H1 (cell line): ENCODE measurements at regions not wholly inside any gene's neighbourhood (a gene's known extent, or its start where the extent isn't known, plus 50 kb on each side); places are given as distances from the start of the nearest gene placed in this dataset.

Source experiments
- CHD2 ChIP-seq: IDR thresholded peaks from 2 replicates; pipeline ENCODE4 v1.6.1; 2012; ENCODE audit warnings: low read length, improper control_type of control experiment
- FOSL1 ChIP-seq: IDR thresholded peaks from 2 replicates; pipeline ENCODE4 v1.6.1; 2011; ENCODE audit warnings: mild to moderate bottlenecking, low read depth, low read length, moderate library complexity; ENCODE audit not compliant: insufficient read depth
- GABPA ChIP-seq: IDR thresholded peaks from 2 replicates; pipeline ENCODE4 v1.6.1; 2011; ENCODE audit warnings: mild to moderate bottlenecking, low read length, moderate library complexity, borderline replicate concordance; ENCODE audit not compliant: insufficient read depth
- HDAC2 ChIP-seq, 2 experiments: fragments of 300-600 bp in 1 of 2; sonication (generic) in 1 of 2; IDR thresholded peaks; 2 replicates each; pipeline ENCODE4 v1.6.1; 2011 to 2012; ENCODE audit warnings: low read depth in 2 of 2, low read length in 2 of 2, mild to moderate bottlenecking in 2 of 2, moderate library complexity in 2 of 2, borderline replicate concordance in 1 of 2, inconsistent platforms in 1 of 2
- KDM1A ChIP-seq: fragments of 200-600, 300-600 bp; sonication (generic); IDR thresholded peaks from 2 replicates; pipeline ENCODE4 v1.7.1; 2016; ENCODE audit warnings: mild to moderate bottlenecking, low read length, borderline replicate concordance
- MAX ChIP-seq: IDR thresholded peaks from 2 replicates; pipeline ENCODE4 v1.6.1; 2012; ENCODE audit warnings: inconsistent platforms
- NANOG ChIP-seq: IDR thresholded peaks from 2 replicates; pipeline ENCODE4 v1.6.1; 2011; ENCODE audit warnings: low read length, low read depth, mild to moderate bottlenecking, inconsistent platforms; ENCODE audit not compliant: insufficient read depth, poor library complexity, severe bottlenecking
- RNF2 ChIP-seq: fragments of 200-900, 300-1000 bp; sonication (generic); IDR thresholded peaks from 2 replicates; pipeline ENCODE4 v1.7.1; 2016; ENCODE audit warnings: borderline replicate concordance, low read depth, mild to moderate bottlenecking, antibody characterized with exemption, low read length; ENCODE audit not compliant: poor library complexity, severe bottlenecking; ENCODE audit errors: missing control alignments
- SAP30 ChIP-seq: fragments of 300-600 bp; sonication (generic); IDR thresholded peaks from 2 replicates; pipeline ENCODE4 v1.7.1; 2012; ENCODE audit warnings: low read length, moderate library complexity, mild to moderate bottlenecking, inconsistent platforms; ENCODE audit not compliant: insufficient read depth, insufficient replicate concordance
- SIN3A ChIP-seq, 2 experiments: IDR thresholded peaks in 1 of 2; conservative IDR thresholded peaks in 1 of 2; 2 replicates each; pipeline ENCODE4 v1.6.1; 2011 to 2012; ENCODE audit warnings: low read length in 2 of 2, improper control_type of control experiment in 1 of 2, low read depth in 1 of 2, mild to moderate bottlenecking in 1 of 2
- SP1 ChIP-seq: IDR thresholded peaks from 2 replicates; pipeline ENCODE4 v1.6.1; 2011; ENCODE audit warnings: low read depth, low read length
- SRF ChIP-seq: IDR thresholded peaks from 2 replicates; pipeline ENCODE4 v1.6.1; 2011; ENCODE audit warnings: mild to moderate bottlenecking, low read depth, low read length, moderate library complexity
- TBP ChIP-seq: IDR thresholded peaks from 2 replicates; pipeline ENCODE4 v1.6.1; 2011; ENCODE audit warnings: low read depth, low read length, improper control_type of control experiment
- TCF12 ChIP-seq: IDR thresholded peaks from 2 replicates; pipeline ENCODE4 v1.6.1; 2011; ENCODE audit warnings: low read depth, mild to moderate bottlenecking, low read length
- TEAD4 ChIP-seq: IDR thresholded peaks from 2 replicates; pipeline ENCODE4 v1.6.1; 2012; ENCODE audit warnings: low read depth, low read length, inconsistent platforms, mixed read lengths

DNA sequence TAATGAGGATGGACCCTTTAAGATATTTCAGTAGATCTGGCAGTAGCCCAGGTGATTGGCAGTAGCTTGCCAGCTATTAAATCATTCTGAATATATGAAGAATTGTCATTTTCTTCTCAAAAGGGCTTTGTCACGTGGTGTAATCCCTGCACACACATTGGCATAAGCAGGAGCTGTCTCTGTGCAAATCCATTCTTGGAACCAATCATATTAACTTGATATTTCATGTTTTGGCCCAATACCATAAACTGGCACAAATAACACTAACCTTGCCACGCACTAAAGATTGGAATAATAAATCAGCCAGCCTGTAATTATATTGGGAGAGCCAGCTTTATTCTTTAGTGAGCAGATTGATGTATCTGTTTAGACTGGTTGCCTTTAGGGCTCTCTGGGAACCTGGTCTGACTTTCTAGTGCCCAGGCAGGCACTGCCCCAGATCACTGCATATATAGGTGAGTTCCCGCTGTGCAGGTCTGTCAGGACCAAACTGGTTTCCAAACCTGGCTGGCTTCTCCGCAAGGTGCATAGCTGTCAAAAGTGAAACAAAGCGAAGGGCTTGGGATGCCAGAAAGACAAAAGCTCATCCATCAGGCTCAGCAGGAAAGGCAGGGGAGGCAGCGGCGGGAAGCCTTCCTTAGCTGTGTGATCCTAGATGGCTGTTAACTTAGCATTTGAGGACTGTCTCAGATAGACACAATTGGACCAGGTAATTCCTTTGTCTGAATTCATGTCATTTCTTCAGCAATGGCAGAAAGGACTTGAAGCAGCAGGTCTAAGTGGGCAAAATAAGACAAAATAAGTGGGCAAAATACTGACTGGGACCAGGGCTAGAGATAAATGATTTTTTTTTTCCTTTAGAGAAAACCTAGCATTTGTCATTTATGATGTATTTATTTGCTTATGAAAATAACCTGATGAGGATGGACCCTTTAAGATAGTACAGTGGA, 128.8 kb upstream of the DYRK2 start (continued):
- TF ChIP-seq HDAC2 (IDR thresholded peaks at IDR 0.05; ENCODE audit: borderline replicate concordance in 1 of 2, low read depth in 2 of 2, low read length in 2 of 2), result peak; percentile 67 to 98; a peak in 3 of 4 replicates
- peak; percentile 28; the same call in 1 of the 2 replicates for TF ChIP-seq SRF
- TF ChIP-seq FOSL1, result no peak
- TF ChIP-seq TCF12, result peak; percentile 90; the same call in 1 of the 2 replicates
- no peak for TF ChIP-seq RNF2
- TF ChIP-seq SAP30, result peak; percentile 63
- no peak for TF ChIP-seq GABPA
- peak; percentile 100 for TF ChIP-seq NANOG
- TF ChIP-seq CHD2, result peak; percentile 61
- peak; percentile 40; the same call in 1 of the 2 replicates for TF ChIP-seq KDM1A
- peak; percentile 57 for TF ChIP-seq MAX
- TF ChIP-seq SP1, result peak; percentile 80
- no peak for TF ChIP-seq TBP
- TF ChIP-seq SIN3A (conservative IDR thresholded peaks at IDR 0.05 in 1 of 2, IDR thresholded peaks at IDR 0.05 in 1 of 2; ENCODE audit: low read depth in 1 of 2, low read length in 2 of 2), result peak; percentile 91 to 96; a peak in 3 of 4 replicates
- peak; percentile 75 for TF ChIP-seq TEAD4
